Retinal pigment epithelial cell (primary cell): ENCODE measurements at regions not wholly inside any gene's neighbourhood (a gene's known extent, or its start where the extent isn't known, plus 50 kb on each side); places are given as distances from the start of the nearest gene placed in this dataset.

Source experiments
- DNase-seq: peaks from one replicate; pipeline ENCODE4 v3.0.0-alpha.2; 2010; ENCODE audit warnings: low read depth
- H3K4me3 ChIP-seq: 2 replicates; pipeline ENCODE4 v1.5.1; 2011; ENCODE audit warnings: mild to moderate bottlenecking, low read length, control low read depth, moderate library complexity
- TF ChIP-seq, protein P1 (sequence below): conservative IDR thresholded peaks from 2 replicates; pipeline ENCODE4 v1.5.1; 2011; ENCODE audit warnings: low read depth, low read length, control low read depth, inconsistent platforms

DNA sequence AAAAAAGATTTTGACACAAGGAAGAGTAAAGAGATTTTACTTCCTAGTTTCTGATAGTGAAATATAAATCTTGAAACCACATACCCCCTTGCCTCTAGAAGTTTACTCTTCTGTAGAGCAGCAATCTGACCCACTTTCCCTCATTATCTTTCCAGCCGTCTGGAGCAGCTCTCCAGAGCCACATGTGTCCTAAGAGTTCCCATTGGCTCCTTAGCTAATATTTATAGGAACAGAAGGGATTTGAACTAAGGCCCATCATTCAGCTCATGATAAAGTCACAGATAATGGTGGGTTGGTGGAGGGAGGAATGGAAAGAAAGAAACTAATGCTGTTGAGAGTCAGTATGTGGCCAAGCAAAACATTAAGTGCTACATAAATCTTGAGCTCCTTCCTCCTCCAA, 121.8 kb downstream of the INHBA start:
- no peak for DNase-seq
- TF ChIP-seq, protein P1, sequence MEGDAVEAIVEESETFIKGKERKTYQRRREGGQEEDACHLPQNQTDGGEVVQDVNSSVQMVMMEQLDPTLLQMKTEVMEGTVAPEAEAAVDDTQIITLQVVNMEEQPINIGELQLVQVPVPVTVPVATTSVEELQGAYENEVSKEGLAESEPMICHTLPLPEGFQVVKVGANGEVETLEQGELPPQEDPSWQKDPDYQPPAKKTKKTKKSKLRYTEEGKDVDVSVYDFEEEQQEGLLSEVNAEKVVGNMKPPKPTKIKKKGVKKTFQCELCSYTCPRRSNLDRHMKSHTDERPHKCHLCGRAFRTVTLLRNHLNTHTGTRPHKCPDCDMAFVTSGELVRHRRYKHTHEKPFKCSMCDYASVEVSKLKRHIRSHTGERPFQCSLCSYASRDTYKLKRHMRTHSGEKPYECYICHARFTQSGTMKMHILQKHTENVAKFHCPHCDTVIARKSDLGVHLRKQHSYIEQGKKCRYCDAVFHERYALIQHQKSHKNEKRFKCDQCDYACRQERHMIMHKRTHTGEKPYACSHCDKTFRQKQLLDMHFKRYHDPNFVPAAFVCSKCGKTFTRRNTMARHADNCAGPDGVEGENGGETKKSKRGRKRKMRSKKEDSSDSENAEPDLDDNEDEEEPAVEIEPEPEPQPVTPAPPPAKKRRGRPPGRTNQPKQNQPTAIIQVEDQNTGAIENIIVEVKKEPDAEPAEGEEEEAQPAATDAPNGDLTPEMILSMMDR = no peak
- H3K4me3 ChIP-seq = no peak overlapping the region

DNA sequence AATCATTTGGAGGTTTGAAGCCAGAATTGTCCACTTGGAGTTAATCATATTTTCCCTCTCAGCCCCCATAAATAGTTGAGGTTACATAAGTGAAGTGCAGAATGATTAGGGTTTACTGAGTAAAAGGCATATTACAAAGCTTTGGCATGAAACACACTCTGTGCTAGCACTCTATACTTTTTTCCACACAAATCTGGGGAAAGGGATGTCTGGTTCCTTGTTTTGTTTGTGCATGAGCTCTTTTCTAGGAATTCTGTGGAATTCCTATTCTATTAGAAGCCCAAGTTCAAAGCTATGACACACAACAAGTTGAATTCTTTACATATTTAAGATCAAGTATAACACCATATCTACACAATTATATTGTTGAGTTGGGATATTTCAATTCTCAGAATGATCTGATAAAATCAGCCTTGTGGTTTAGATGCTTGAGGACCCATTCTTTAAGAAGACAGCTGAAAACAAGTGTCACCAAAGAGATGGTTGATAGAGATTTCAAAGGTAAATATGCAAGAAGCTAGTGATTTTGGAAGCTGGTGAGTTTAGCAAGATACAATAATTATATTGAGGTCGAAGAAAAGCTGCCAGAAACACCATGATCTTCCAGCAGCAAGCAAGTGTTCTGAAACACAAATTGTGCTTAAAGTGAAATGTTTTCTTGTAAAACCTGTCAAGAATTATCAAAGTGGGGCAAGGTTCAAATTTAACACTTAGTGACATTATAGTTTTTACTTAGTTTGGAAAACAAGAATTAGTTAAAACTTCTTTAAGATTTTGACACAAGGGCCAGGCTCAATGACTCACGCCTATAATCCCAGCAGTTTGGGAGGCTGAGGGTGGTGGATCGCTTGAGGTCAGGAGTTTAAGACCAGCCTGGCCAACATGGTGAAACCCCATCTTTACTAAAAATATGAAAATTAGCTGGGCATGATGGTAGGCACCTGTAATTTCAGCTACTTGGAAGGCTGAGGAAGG, 122.6 kb downstream of the INHBA start:
- no peak overlapping the region for H3K4me3 ChIP-seq
- DNase-seq = peak; percentile 97
- TF ChIP-seq, protein P1 = no peak

DNA sequence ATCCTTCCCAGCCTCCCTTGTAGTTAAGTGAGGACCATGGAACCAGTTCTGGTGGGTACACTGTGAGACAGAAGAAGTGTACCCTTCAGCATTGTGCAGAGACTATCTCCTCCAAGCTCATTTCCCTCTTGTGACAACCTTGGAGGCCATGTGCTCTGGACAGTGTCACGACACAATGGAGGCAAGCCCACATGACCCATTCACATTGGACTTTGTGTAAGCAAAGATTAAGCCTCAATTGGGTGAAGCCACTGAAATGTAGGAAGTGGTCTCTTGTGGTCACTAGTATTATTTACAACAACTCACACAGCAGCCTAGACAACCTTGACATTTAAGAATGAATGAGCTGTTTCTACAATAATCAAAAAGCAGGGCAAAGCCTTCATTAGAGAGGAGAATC, 124.2 kb downstream of the INHBA start:
- TF ChIP-seq, protein P1 = no peak
- no peak for DNase-seq
- H3K4me3 ChIP-seq = no peak overlapping the region

DNA sequence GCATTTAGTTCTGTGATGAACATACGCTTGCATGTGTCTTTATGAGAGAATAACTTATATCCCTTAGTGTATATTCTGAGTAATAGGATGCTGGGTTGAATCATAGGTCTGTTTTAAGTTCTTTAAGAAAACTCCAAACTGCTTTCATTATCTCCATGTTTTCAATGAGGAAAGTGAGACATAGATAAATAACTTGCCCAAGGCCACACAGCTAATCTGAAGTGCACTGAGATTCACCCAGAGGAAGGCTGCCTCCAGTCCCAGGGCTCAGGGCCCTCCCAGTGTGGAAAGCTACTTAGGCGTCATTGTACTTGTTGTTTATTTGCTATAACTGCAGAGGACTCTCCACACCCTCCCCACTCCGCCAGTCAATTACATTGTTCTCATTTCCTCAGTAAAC, 126.7 kb downstream of the INHBA start:
- TF ChIP-seq, protein P1 = no peak
- no peak overlapping the region for H3K4me3 ChIP-seq
- no peak for DNase-seq

DNA sequence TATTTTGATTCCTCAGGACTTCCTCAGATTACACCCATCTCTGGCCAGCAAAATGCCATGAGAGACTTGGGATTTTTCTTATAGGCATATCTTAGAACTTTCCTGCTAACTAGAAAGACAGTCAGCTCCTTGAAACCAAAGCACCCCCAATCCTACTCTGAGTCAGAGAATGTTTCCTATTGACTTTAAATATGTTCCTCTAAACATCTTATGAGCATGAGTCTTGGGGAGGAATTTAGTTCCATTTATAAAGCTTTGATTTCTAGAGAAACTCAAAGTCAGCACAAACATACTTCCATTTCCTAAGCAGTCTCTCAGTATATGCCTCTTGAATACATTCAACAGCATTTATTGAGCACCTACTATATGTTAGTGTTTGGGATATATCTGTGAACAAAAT, 128.5 kb downstream of the INHBA start:
- DNase-seq = no peak

DNA sequence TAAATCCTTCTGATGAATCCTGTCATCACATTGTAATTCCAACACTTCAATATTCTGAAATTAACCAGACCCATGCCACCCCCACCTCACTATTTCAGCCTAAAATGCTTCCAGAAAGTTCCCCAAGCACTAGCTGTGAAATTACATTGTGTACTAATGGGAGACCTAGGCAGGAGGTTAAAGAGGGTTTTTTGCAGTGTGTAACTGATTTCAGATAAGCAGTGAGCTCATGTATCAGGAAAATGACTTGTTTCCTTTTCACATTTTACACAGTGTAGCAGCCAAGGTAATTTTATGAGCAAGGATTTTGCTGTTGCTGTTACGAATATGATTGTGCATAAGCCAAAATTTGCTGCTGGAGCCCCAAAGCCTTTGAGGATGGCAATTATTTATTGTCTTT, 129.0 kb downstream of the INHBA start:
- TF ChIP-seq, protein P1 = no peak
- H3K4me3 ChIP-seq = no peak overlapping the region
- no peak for DNase-seq

More for the DNA sequence above, 128.5 kb downstream of the INHBA start:
- TF ChIP-seq, protein P1 = no peak
- no peak overlapping the region for H3K4me3 ChIP-seq

DNA sequence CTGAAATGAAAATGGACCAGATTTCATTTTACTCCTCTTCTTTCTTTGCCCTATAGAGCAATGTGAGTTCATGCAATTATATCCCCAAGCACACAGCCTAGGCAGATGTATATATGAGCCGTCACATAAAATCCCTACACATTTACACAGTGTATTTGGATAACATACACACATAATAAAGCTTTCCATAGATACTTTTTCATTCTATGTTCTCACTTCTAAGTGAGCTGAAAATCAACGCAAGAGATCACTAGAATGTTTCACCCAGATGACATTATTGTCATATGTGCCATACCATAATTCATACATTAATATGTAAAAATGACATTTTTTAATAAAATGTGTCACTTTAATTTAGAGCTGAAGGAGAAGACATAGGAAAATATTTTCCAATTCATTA, 129.4 kb downstream of the INHBA start:
- no peak for DNase-seq
- no peak overlapping the region for H3K4me3 ChIP-seq
- TF ChIP-seq, protein P1 = no peak
